ENCODE measurements at regions not wholly inside any gene's neighbourhood (a gene's known extent, or its start where the extent isn't known, plus 50 kb on each side); places are given as distances from the start of the nearest gene placed in this dataset.

DNA sequence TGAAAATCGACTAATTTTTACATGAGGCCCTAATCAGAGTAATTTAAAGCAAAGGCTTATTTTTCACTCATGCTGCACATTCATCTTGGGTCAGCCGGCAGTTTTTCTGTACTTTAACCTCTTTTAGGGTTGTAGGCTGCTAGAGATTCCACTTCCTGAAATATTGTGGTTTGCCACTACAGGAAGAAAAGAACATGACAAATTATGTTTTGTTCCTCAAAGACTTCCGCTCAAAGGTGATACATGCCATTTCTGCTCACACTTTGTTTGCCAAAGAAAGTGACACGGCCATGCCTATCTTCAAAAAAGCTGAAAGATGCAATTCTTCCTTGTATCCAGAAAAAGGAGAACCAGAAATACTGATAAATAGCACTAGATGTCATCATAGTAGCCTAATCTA lies 183.4 kb upstream of the PPFIA2 start:
- TF ChIP-seq, protein P1, sequence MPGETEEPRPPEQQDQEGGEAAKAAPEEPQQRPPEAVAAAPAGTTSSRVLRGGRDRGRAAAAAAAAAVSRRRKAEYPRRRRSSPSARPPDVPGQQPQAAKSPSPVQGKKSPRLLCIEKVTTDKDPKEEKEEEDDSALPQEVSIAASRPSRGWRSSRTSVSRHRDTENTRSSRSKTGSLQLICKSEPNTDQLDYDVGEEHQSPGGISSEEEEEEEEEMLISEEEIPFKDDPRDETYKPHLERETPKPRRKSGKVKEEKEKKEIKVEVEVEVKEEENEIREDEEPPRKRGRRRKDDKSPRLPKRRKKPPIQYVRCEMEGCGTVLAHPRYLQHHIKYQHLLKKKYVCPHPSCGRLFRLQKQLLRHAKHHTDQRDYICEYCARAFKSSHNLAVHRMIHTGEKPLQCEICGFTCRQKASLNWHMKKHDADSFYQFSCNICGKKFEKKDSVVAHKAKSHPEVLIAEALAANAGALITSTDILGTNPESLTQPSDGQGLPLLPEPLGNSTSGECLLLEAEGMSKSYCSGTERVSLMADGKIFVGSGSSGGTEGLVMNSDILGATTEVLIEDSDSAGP (CRISPR knock-in tag; IDR thresholded peaks at IDR 0.05), result no peak
- TF ChIP-seq ZNF384 (IDR thresholded peaks at IDR 0.05; ENCODE audit: low read depth, low read length), result no peak
- no peak for TF ChIP-seq ATF7 (IDR thresholded peaks at IDR 0.05)
- TF ChIP-seq JUNB (CRISPR knock-in tag; conservative IDR thresholded peaks at IDR 0.05), result no peak
- TF ChIP-seq CBX8 (IDR thresholded peaks at IDR 0.05; ENCODE audit: borderline replicate concordance, extremely low read depth, low read depth, low read length, poor library complexity, severe bottlenecking), result no peak
- no peak for TF ChIP-seq CBX2 (IDR thresholded peaks at IDR 0.05; ENCODE audit: insufficient read depth, low read length, poor library complexity, severe bottlenecking)
- TF ChIP-seq, protein P2, sequence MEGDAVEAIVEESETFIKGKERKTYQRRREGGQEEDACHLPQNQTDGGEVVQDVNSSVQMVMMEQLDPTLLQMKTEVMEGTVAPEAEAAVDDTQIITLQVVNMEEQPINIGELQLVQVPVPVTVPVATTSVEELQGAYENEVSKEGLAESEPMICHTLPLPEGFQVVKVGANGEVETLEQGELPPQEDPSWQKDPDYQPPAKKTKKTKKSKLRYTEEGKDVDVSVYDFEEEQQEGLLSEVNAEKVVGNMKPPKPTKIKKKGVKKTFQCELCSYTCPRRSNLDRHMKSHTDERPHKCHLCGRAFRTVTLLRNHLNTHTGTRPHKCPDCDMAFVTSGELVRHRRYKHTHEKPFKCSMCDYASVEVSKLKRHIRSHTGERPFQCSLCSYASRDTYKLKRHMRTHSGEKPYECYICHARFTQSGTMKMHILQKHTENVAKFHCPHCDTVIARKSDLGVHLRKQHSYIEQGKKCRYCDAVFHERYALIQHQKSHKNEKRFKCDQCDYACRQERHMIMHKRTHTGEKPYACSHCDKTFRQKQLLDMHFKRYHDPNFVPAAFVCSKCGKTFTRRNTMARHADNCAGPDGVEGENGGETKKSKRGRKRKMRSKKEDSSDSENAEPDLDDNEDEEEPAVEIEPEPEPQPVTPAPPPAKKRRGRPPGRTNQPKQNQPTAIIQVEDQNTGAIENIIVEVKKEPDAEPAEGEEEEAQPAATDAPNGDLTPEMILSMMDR (IDR thresholded peaks at IDR 0.05 in 2 of 3, conservative IDR thresholded peaks at IDR 0.05 in 1 of 3; ENCODE audit: insufficient read depth in 2 of 3, low read depth in 1 of 3, low read length in 3 of 3), result no peak
- no peak for TF ChIP-seq NFRKB (IDR thresholded peaks at IDR 0.05; ENCODE audit: low read depth)
- TF ChIP-seq CEBPB (tag; IDR thresholded peaks at IDR 0.05), result no peak

Data from K562 (cell line).